Loucy (cell line): ENCODE measurements at regions not wholly inside any gene's neighbourhood (a gene's known extent, or its start where the extent isn't known, plus 50 kb on each side); places are given as distances from the start of the nearest gene placed in this dataset.
A peak's percentile ranks its signal among the peaks of the same experiment; 100 is the strongest.

Experiments used
- H2AFZ ChIP-seq: fragments of 200-600 bp; sonication (generic); 2 replicates; pipeline ENCODE4 v1.6.0; 2016; ENCODE audit warnings: antibody characterized with exemption, mild to moderate bottlenecking, low read length, moderate library complexity
- H3F3A ChIP-seq: fragments of 200-600 bp; 2 replicates; pipeline ENCODE4 v1.6.0; 2016; ENCODE audit warnings: antibody characterized with exemption, low read depth, mild to moderate bottlenecking
- H3K27me3 ChIP-seq: fragments of 200-600 bp; sonication (generic); 2 replicates; pipeline ENCODE4 v1.6.1; 2014; ENCODE audit warnings: low read length, mild to moderate bottlenecking; ENCODE audit not compliant: insufficient read depth, poor library complexity, severe bottlenecking
- H3K36me3 ChIP-seq: fragments of 200-600 bp; sonication (generic); 2 replicates; pipeline ENCODE4 v1.6.1; 2016; ENCODE audit warnings: low read length; ENCODE audit not compliant: insufficient read depth
- H3K4me1 ChIP-seq: fragments of 200-600 bp; sonication (generic); 2 replicates; pipeline ENCODE4 v1.5.1; 2014; ENCODE audit warnings: low read length, mild to moderate bottlenecking; ENCODE audit not compliant: insufficient read depth, poor library complexity, severe bottlenecking
- H3K4me2 ChIP-seq: fragments of 200-600 bp; sonication (generic); 2 replicates; pipeline ENCODE4 v1.6.0; 2014; ENCODE audit warnings: antibody characterized with exemption, low read length, low read depth, mild to moderate bottlenecking; ENCODE audit not compliant: poor library complexity, severe bottlenecking
- H3K4me3 ChIP-seq: fragments of 200-600 bp; sonication (generic); 2 replicates; pipeline ENCODE4 v1.5.1; 2014; ENCODE audit warnings: low read length, mild to moderate bottlenecking, mixed read lengths; ENCODE audit not compliant: poor library complexity, severe bottlenecking
- H3K79me2 ChIP-seq: fragments of 200-600 bp; sonication (generic); 2 replicates; pipeline ENCODE4 v1.6.1; 2014; ENCODE audit warnings: low read length; ENCODE audit not compliant: insufficient read depth
- H3K9ac ChIP-seq: fragments of 200-600 bp; sonication (generic); 2 replicates; pipeline ENCODE4 v1.6.0; 2014; ENCODE audit warnings: mild to moderate bottlenecking, low read depth, low read length, moderate library complexity; ENCODE audit not compliant: poor library complexity, severe bottlenecking
- H3K9me2 ChIP-seq: fragments of 200-600 bp; sonication (generic); replicated peaks from 2 replicates; pipeline ENCODE4 v1.6.1; 2016; ENCODE audit warnings: low read depth, low read length, mixed read lengths
- H3K9me3 ChIP-seq: fragments of 200-600 bp; sonication (generic); 2 replicates; pipeline ENCODE4 v1.6.1; 2014; ENCODE audit warnings: mild to moderate bottlenecking, antibody characterized with exemption, low read length, low read depth; ENCODE audit not compliant: insufficient read depth
- H4K20me1 ChIP-seq: fragments of 200-600 bp; sonication (generic); 2 replicates; pipeline ENCODE4 v1.6.0; 2014; ENCODE audit warnings: antibody characterized with exemption, low read length, mild to moderate bottlenecking; ENCODE audit not compliant: insufficient read depth, poor library complexity, severe bottlenecking
- EZH2phosphoT487 ChIP-seq: fragments of 200-600 bp; IDR thresholded peaks from 2 replicates; pipeline ENCODE4 v1.6.1; 2018; ENCODE audit warnings: antibody characterized with exemption, mild to moderate bottlenecking, moderate library complexity, borderline replicate concordance
- TF ChIP-seq, protein P1 (sequence below): fragments of 200-600 bp; sonication (generic); conservative IDR thresholded peaks from 2 replicates; pipeline ENCODE4 v1.5.1; 2014; ENCODE audit warnings: mild to moderate bottlenecking, antibody characterized with exemption, low read length

DNA sequence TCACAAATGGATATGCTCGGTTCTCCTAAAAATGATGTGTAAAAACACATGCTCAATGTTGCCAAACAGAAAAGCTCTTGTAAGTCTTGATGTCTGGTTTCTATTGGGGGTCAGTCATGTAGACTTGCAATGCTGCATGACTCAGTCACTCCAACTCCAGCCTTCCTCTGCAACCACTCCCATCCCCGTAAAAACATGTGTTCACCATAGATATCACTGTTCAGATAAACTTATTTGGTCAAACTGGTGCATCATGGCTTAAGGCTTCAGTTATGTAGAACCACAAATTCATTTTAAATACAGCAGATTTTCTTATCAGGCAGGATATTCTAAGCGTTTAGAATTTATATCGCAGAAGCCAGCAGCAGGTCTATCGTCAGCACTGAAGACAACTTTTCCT lies 298.4 kb upstream of the LUZP2 start:
- Histone ChIP-seq H3K4me3 (peak overlapping the region; percentile 37), H3K9me3 (no peaks in the 10 kb centered on the region), H3K9me2 (no peaks in the 10 kb centered on the region), H3K9ac (peak overlapping the region; percentile 17), H3K27me3 (no peaks in the 10 kb centered on the region), H3K79me2 (no peaks in the 10 kb centered on the region), H4K20me1 (no peaks in the 10 kb centered on the region), H3K4me1 (peaks cover 27% of the 10 kb centered on the region), H2AFZ (peak overlapping the region; percentile 31; the same call in 1 of the 2 replicates), H3F3A (0 out of 2 replicates have a peak, but pooled peaks cover 3% of the 10 kb centered on the region), H3K36me3 (no peaks in the 10 kb centered on the region), H3K4me2 (peak overlapping the region; percentile 46)
- TF ChIP-seq, protein P1, sequence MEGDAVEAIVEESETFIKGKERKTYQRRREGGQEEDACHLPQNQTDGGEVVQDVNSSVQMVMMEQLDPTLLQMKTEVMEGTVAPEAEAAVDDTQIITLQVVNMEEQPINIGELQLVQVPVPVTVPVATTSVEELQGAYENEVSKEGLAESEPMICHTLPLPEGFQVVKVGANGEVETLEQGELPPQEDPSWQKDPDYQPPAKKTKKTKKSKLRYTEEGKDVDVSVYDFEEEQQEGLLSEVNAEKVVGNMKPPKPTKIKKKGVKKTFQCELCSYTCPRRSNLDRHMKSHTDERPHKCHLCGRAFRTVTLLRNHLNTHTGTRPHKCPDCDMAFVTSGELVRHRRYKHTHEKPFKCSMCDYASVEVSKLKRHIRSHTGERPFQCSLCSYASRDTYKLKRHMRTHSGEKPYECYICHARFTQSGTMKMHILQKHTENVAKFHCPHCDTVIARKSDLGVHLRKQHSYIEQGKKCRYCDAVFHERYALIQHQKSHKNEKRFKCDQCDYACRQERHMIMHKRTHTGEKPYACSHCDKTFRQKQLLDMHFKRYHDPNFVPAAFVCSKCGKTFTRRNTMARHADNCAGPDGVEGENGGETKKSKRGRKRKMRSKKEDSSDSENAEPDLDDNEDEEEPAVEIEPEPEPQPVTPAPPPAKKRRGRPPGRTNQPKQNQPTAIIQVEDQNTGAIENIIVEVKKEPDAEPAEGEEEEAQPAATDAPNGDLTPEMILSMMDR = no peak
- no peak for TF ChIP-seq EZH2phosphoT487

DNA sequence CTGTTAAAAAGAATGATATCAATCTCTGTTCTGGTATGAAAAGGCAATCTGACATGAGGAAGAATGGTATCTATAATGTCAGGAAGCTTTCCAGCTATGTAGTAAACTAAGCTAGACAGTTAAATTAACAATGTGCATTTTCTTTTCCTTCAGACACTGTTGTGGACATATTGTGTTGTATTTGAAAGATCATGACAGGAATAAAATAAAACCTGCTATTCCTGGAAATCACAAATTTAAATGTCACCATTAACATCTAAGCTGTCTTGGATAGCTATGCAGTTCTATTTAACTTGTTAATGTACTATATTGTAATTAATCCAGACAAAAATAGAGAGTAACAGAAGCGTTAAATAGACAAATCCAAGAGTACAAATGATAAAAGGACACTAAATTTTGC lies 297.4 kb upstream of the LUZP2 start:
- peak overlapping the region; percentile 16 for H3K9ac ChIP-seq
- 0 out of 2 replicates have a peak, but pooled peaks cover 3% of the 10 kb centered on the region for H3F3A ChIP-seq
- H3K36me3 ChIP-seq = no peaks in the 10 kb centered on the region
- peak overlapping the region; percentile 46 for H3K4me2 ChIP-seq
- H3K79me2 ChIP-seq = no peaks in the 10 kb centered on the region
- H3K4me3 ChIP-seq = no peak overlapping the region
- H3K9me2 ChIP-seq = no peaks in the 10 kb centered on the region
- peaks cover 27% of the 10 kb centered on the region for H3K4me1 ChIP-seq
- H3K9me3 ChIP-seq = no peaks in the 10 kb centered on the region
- peak overlapping the region; percentile 21; the same call in 1 of the 2 replicates for H2AFZ ChIP-seq
- no peaks in the 10 kb centered on the region for H3K27me3 ChIP-seq
- TF ChIP-seq EZH2phosphoT487 = no peak
- no peaks in the 10 kb centered on the region for H4K20me1 ChIP-seq

DNA sequence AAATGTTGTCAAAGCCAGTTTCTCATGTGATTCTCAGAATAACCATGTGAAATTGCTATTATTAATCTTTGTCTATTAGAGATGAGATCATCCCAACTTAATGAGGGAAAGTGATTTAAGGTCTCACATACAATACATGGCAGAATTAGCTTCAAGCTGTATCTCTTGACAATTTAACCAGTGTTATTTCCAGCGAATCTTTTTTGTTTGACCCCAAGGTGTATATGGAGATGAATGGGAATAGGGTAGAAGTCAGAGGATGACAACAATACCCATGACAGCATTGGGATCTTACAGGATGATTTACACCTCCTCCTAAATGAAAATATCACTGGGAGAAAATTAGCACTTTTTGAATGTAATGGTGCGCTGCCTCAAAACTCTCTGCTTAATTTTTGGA lies 290.8 kb upstream of the LUZP2 start:
- no peaks in the 10 kb centered on the region for H3K27me3 ChIP-seq
- no peaks in the 10 kb centered on the region for H3K9me3 ChIP-seq
- no peak overlapping the region for H3K4me2 ChIP-seq
- no peaks in the 10 kb centered on the region for H3K4me1 ChIP-seq
- no peak overlapping the region for H3K9ac ChIP-seq
- H2AFZ ChIP-seq = no peak overlapping the region
- H3K36me3 ChIP-seq = no peaks in the 10 kb centered on the region
- no peaks in the 10 kb centered on the region for H4K20me1 ChIP-seq
- TF ChIP-seq, protein P1 = no peak
- TF ChIP-seq EZH2phosphoT487 = no peak
- no peaks in the 10 kb centered on the region for H3F3A ChIP-seq
- H3K79me2 ChIP-seq = no peaks in the 10 kb centered on the region
- H3K4me3 ChIP-seq = no peak overlapping the region
- H3K9me2 ChIP-seq = no peaks in the 10 kb centered on the region

DNA sequence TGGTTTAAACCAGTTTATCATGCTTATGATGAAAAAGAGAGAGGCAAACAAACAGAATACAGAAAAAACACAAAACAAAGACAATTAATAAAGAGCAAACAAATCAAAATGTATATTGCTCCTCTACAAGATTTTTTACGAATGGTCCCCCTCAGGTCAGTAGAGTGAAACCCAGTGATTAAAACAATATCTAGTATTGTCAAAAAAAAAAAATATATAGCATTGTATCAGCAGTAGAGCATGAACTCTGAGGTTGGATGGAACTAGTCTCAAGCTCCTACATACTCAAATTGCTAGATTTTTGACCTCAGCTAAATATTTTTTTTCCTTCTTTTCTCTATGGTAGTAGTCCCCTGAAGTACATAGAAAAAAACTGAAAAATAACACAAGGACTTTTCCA lies 290.3 kb upstream of the LUZP2 start:
- no peak overlapping the region for H3K4me3 ChIP-seq
- H2AFZ ChIP-seq = no peak overlapping the region
- no peaks in the 10 kb centered on the region for H3K9me3 ChIP-seq
- H3F3A ChIP-seq = no peaks in the 10 kb centered on the region
- no peaks in the 10 kb centered on the region for H3K79me2 ChIP-seq
- no peaks in the 10 kb centered on the region for H4K20me1 ChIP-seq
- H3K9ac ChIP-seq = no peak overlapping the region
- no peaks in the 10 kb centered on the region for H3K9me2 ChIP-seq
- H3K27me3 ChIP-seq = no peaks in the 10 kb centered on the region
- H3K4me2 ChIP-seq = no peak overlapping the region
- TF ChIP-seq, protein P1 = no peak
- no peak for TF ChIP-seq EZH2phosphoT487
- H3K36me3 ChIP-seq = no peaks in the 10 kb centered on the region
- no peaks in the 10 kb centered on the region for H3K4me1 ChIP-seq
